Stimulated activated CD8-positive, alpha-beta memory T cell treated with anti-CD3 and anti-CD28 coated beads, Interleukin-7, amount 100 ng/mL, for 4 hours (primary cell): ENCODE measurements at regions not wholly inside any gene's neighbourhood (a gene's known extent, or its start where the extent isn't known, plus 50 kb on each side); places are given as distances from the start of the nearest gene placed in this dataset.

Source experiments
- DNase-seq, 2 donors: peaks; one replicate each; pipeline ENCODE4 v3.0.0-alpha.2; 2020; ENCODE audit warnings: low read depth in 2 of 2

GRCh38 chr10:31263903-31264302, 55.1 kb upstream of the ZEB1 start:
- DNase-seq, result no peak

GRCh38 chr10:31268444-31269303, 50.3 kb upstream of the ZEB1 start:
- no peak for DNase-seq
